ENCODE measurements at regions not wholly inside any gene's neighbourhood (a gene's known extent, or its start where the extent isn't known, plus 50 kb on each side); places are given as distances from the start of the nearest gene placed in this dataset.
A peak's percentile ranks its signal among the peaks of the same experiment; 100 is the strongest.

DNA sequence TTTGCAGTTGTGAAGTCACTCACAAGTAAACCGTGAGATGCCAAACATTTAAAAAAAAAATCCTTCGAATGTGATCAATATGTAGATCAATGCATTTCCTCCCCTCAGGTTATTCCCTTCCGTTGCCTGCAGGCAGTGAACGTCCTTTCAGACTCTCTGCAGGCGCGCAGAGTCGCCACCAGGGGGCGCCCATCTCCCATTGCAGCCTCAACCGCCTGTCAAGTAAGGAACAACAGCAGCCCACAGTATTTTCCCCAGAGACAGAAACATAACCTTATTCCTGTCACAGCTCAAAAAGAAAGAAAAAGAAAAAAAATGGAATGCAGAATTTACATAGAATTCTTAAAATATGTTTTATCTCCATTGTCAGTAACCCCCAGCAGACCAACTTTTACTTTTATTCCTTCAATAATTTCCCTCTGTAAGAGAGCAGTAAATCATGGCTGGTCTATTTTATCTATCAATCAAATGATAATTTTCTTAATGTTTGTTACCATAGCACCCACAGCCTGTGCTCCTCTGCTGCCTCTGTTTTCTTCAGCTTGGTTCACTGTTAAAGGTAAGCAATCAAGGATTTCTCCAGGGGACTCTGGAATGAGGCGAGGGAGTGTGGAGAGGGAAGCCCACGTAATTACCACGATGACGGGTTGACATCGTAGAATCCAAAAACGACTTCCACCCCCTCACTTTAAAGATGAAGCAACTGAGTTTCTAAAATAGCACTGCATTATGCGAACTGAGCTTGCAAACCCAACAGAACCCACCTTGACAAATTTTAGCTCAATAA lies 637.6 kb upstream of the ARGLU1 start:
- Histone ChIP-seq H2BK12ac (ENCODE audit: low read length in 2 of 2) (no peak overlapping the region), H3K9me3 (ENCODE audit: control insufficient read depth, low read length) (no peaks in the 10 kb centered on the region), H3K27me3 (ENCODE audit: control insufficient read depth in 1 of 2, insufficient read depth in 1 of 2, low read length in 2 of 2) (no peaks in the 10 kb centered on the region), H4K8ac (ENCODE audit: low read length) (no peak overlapping the region), H4K91ac (ENCODE audit: low read length) (no peak overlapping the region), H3K23ac (ENCODE audit: low read length in 2 of 2) (no peak overlapping the region), H3K9ac (ENCODE audit: low read length) (no peak overlapping the region), H2BK120ac (ENCODE audit: low read depth, low read length) (no peak overlapping the region), H2BK15ac (ENCODE audit: low read depth, poor library complexity, severe bottlenecking) (no peak overlapping the region), H3K27ac (ENCODE audit: low read length, poor library complexity, severe bottlenecking) (no peak overlapping the region), H3K79me1 (replicated peaks; ENCODE audit: low read length, poor library complexity, severe bottlenecking) (peaks cover 31% of the 10 kb centered on the region), H3K14ac (ENCODE audit: low read length in 2 of 2) (no peak overlapping the region), H3K4me3 (ENCODE audit: insufficient read depth in 1 of 2, low read depth in 1 of 2, low read length in 2 of 2) (no peak overlapping the region), H2AK5ac (ENCODE audit: low read length, severe bottlenecking) (peak overlapping the region; percentile 4), H2AFZ (ENCODE audit: low read depth, low read length) (no peak overlapping the region), H3K36me3 (ENCODE audit: control insufficient read depth in 1 of 2, insufficient read depth in 2 of 2, low read depth in 1 of 2, low read length in 2 of 2) (peaks cover 0 to 8% of the 10 kb centered on the region in 2 experiments), H3K4ac (ENCODE audit: low read depth in 1 of 2, low read length in 2 of 2) (no peak overlapping the region), H2BK5ac (ENCODE audit: low read depth, low read length, poor library complexity, severe bottlenecking) (no peak overlapping the region), H3K4me1 (ENCODE audit: control insufficient read depth, insufficient read depth, low read depth, low read length) (peaks cover 2% of the 10 kb centered on the region), H3K4me2 (ENCODE audit: low read length, poor library complexity, severe bottlenecking) (no peak overlapping the region), H3K18ac (ENCODE audit: low read depth in 1 of 2, low read length in 2 of 2) (peak overlapping the region in 1 of 2 experiments; percentile 12)
- 38% methylated on average over 14 of the region's 16 CpGs for WGBS
- peak; percentile 73 for DNase-seq

DNA sequence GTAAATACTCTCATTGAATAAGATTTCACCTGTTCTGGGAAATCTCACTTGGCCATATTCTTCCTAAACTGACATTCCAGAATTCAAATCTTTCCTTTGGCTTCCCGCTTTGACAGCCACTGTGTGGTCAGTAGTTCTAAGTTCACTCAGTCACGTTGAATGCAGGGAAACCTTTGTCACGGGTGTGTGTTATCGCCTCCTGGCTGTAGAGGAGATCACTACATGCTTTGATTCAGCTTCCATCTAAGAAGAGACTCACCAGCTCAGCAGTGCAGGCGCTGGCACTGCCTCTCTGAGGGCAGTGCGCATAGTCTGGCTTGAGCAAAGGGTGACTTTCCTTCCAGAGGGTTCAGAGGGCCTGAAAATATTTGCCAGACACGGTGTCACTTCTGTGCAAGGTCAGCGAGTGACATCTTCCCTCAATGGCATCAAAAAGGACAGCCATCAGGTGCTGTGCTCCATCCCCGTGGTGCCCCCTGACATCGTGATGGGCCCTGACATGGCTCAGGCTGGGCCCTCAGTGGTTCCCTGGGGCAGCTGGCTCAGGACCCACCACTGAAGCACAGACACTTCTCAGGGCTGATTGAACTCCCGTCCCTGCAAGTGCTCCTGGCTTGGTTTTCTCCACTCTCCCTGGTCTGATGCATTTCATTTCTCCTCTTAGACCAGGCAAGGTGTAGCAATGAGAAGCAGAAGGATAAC lies 635.4 kb upstream of the ARGLU1 start:
- Histone ChIP-seq H2BK12ac (ENCODE audit: low read length in 2 of 2) (no peak overlapping the region), H2BK15ac (ENCODE audit: low read depth, poor library complexity, severe bottlenecking) (no peak overlapping the region), H3K4me3 (ENCODE audit: insufficient read depth in 1 of 2, low read depth in 1 of 2, low read length in 2 of 2) (no peak overlapping the region), H3K4me2 (ENCODE audit: low read length, poor library complexity, severe bottlenecking) (no peak overlapping the region), H3K27ac (ENCODE audit: low read length, poor library complexity, severe bottlenecking) (no peak overlapping the region), H2BK120ac (ENCODE audit: low read depth, low read length) (no peak overlapping the region), H3K9me3 (ENCODE audit: control insufficient read depth, low read length) (no peaks in the 10 kb centered on the region), H3K79me1 (replicated peaks; ENCODE audit: low read length, poor library complexity, severe bottlenecking) (peaks cover 37% of the 10 kb centered on the region), H3K4ac (ENCODE audit: low read depth in 1 of 2, low read length in 2 of 2) (peak overlapping the region in 1 of 2 experiments; percentile 26), H3K14ac (ENCODE audit: low read length in 2 of 2) (peak overlapping the region in 1 of 2 experiments; percentile 68), H2AFZ (ENCODE audit: low read depth, low read length) (no peak overlapping the region), H4K8ac (ENCODE audit: low read length) (peak overlapping the region; percentile 52), H4K91ac (ENCODE audit: low read length) (peak overlapping the region; percentile 2), H3K23ac (ENCODE audit: low read length in 2 of 2) (no peak overlapping the region), H3K4me1 (ENCODE audit: control insufficient read depth, insufficient read depth, low read depth, low read length) (peaks cover 4% of the 10 kb centered on the region), H2AK5ac (ENCODE audit: low read length, severe bottlenecking) (peak overlapping the region; percentile 27), H3K27me3 (ENCODE audit: control insufficient read depth in 1 of 2, insufficient read depth in 1 of 2, low read length in 2 of 2) (no peaks in the 10 kb centered on the region), H3K36me3 (ENCODE audit: control insufficient read depth in 1 of 2, insufficient read depth in 2 of 2, low read depth in 1 of 2, low read length in 2 of 2) (peaks cover 0 to 16% of the 10 kb centered on the region in 2 experiments), H3K9ac (ENCODE audit: low read length) (no peak overlapping the region), H2BK5ac (ENCODE audit: low read depth, low read length, poor library complexity, severe bottlenecking) (no peak overlapping the region), H3K18ac (ENCODE audit: low read depth in 1 of 2, low read length in 2 of 2) (peak overlapping the region; percentile 28 to 29)
- WGBS = 67% methylated on average over 11 of the region's 11 CpGs
- DNase-seq = peak; percentile 37

DNA sequence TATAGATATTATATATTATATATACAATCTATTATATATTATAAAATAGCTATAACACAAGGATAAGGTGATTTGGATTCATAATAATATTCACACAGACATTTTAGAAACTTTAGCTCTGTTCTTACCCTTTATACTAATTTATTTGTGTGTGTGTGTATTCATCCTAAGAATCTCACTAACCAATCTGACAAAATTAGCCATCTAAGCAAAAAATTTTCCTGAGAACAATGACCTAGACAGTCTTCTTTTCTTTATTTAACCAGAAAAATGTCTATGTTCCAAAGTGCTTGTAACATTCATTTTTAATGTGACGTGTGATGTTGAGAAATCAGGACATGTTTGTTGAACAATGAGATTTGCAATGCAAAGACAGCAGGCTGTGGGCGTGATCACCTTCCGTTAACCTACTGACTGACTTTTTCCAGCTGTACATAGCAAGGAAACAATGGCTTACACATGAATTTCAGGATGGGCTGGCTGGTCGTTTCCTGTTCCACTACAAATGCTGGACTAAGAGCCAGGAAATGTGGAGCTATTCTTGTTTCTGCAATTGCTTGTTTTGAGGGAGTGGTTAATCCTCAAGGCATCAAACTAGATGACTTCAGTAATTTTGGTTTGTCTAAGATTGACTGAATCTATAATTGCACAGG lies 634.6 kb upstream of the ARGLU1 start:
- H3K23ac ChIP-seq (ENCODE audit: low read length in 2 of 2) = no peak overlapping the region
- no peak overlapping the region for H2BK12ac ChIP-seq (ENCODE audit: low read length in 2 of 2)

DNA sequence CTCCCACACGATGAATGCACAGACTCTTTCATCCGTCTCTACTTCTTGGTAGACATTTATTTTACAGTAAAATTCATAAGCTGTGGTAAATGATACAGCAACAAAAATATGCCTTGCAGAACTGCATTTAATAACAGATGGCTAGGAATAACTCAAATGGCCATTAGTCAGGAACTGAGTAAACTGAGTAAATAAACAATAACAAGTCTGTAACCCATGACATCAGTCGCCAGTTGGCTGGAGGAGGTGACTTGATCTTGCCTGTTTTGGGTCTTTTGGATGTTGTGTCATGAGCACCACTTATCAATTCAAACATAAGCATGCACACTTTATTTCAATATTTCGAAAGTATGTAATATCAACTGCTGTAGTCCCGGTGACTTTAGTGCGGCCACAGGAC lies 632.6 kb upstream of the ARGLU1 start:
- H3K9ac ChIP-seq (ENCODE audit: low read length) = no peak overlapping the region
- H2BK12ac ChIP-seq (ENCODE audit: low read length in 2 of 2) = no peak overlapping the region
- H2AFZ ChIP-seq (ENCODE audit: low read depth, low read length) = no peak overlapping the region
- peak overlapping the region; percentile 35 for H2AK5ac ChIP-seq (ENCODE audit: low read length, severe bottlenecking)
- peaks cover 6% of the 10 kb centered on the region for H3K4me1 ChIP-seq (ENCODE audit: control insufficient read depth, insufficient read depth, low read depth, low read length)
- H3K9me3 ChIP-seq (ENCODE audit: control insufficient read depth, low read length) = no peaks in the 10 kb centered on the region
- H3K36me3 ChIP-seq (ENCODE audit: control insufficient read depth in 1 of 2, insufficient read depth in 2 of 2, low read depth in 1 of 2, low read length in 2 of 2) = peaks cover 0 to 16% of the 10 kb centered on the region in 2 experiments
- H3K23ac ChIP-seq (ENCODE audit: low read length in 2 of 2) = no peak overlapping the region
- H3K27ac ChIP-seq (ENCODE audit: low read length, poor library complexity, severe bottlenecking) = no peak overlapping the region
- H3K79me1 ChIP-seq (replicated peaks; ENCODE audit: low read length, poor library complexity, severe bottlenecking) = peaks cover 30% of the 10 kb centered on the region
- H4K91ac ChIP-seq (ENCODE audit: low read length) = no peak overlapping the region
- no peak overlapping the region for H2BK5ac ChIP-seq (ENCODE audit: low read depth, low read length, poor library complexity, severe bottlenecking)
- peak; percentile 60 for DNase-seq
- H2BK15ac ChIP-seq (ENCODE audit: low read depth, poor library complexity, severe bottlenecking) = no peak overlapping the region
- H3K4me2 ChIP-seq (ENCODE audit: low read length, poor library complexity, severe bottlenecking) = no peak overlapping the region
- no peak overlapping the region for H2BK120ac ChIP-seq (ENCODE audit: low read depth, low read length)
- WGBS = 90% methylated on average over 4 of the region's 6 CpGs
- H3K18ac ChIP-seq (ENCODE audit: low read depth in 1 of 2, low read length in 2 of 2) = no peak overlapping the region
- H4K8ac ChIP-seq (ENCODE audit: low read length) = no peak overlapping the region
- H3K14ac ChIP-seq (ENCODE audit: low read length in 2 of 2) = peak overlapping the region in 1 of 2 experiments; percentile 39
- H3K4ac ChIP-seq (ENCODE audit: low read depth in 1 of 2, low read length in 2 of 2) = peak overlapping the region in 1 of 2 experiments; percentile 21
- H3K27me3 ChIP-seq (ENCODE audit: control insufficient read depth in 1 of 2, insufficient read depth in 1 of 2, low read length in 2 of 2) = no peaks in the 10 kb centered on the region
- no peak overlapping the region for H3K4me3 ChIP-seq (ENCODE audit: insufficient read depth in 1 of 2, low read depth in 1 of 2, low read length in 2 of 2)

More for the DNA sequence above, 634.6 kb upstream of the ARGLU1 start:
- Histone ChIP-seq H2BK5ac (ENCODE audit: low read depth, low read length, poor library complexity, severe bottlenecking) (no peak overlapping the region), H3K9ac (ENCODE audit: low read length) (no peak overlapping the region), H3K4ac (ENCODE audit: low read depth in 1 of 2, low read length in 2 of 2) (no peak overlapping the region), H2AFZ (ENCODE audit: low read depth, low read length) (no peak overlapping the region), H3K27ac (ENCODE audit: low read length, poor library complexity, severe bottlenecking) (no peak overlapping the region), H4K8ac (ENCODE audit: low read length) (no peak overlapping the region), H3K4me1 (ENCODE audit: control insufficient read depth, insufficient read depth, low read depth, low read length) (peaks cover 4% of the 10 kb centered on the region), H2BK15ac (ENCODE audit: low read depth, poor library complexity, severe bottlenecking) (no peak overlapping the region), H3K18ac (ENCODE audit: low read depth in 1 of 2, low read length in 2 of 2) (no peak overlapping the region), H3K14ac (ENCODE audit: low read length in 2 of 2) (no peak overlapping the region), H2BK120ac (ENCODE audit: low read depth, low read length) (no peak overlapping the region), H4K91ac (ENCODE audit: low read length) (no peak overlapping the region), H2AK5ac (ENCODE audit: low read length, severe bottlenecking) (peak overlapping the region; percentile 67), H3K27me3 (ENCODE audit: control insufficient read depth in 1 of 2, insufficient read depth in 1 of 2, low read length in 2 of 2) (no peaks in the 10 kb centered on the region), H3K36me3 (ENCODE audit: control insufficient read depth in 1 of 2, insufficient read depth in 2 of 2, low read depth in 1 of 2, low read length in 2 of 2) (peaks cover 0 to 16% of the 10 kb centered on the region in 2 experiments), H3K9me3 (ENCODE audit: control insufficient read depth, low read length) (no peaks in the 10 kb centered on the region), H3K4me2 (ENCODE audit: low read length, poor library complexity, severe bottlenecking) (no peak overlapping the region), H3K79me1 (replicated peaks; ENCODE audit: low read length, poor library complexity, severe bottlenecking) (peaks cover 32% of the 10 kb centered on the region), H3K4me3 (ENCODE audit: insufficient read depth in 1 of 2, low read depth in 1 of 2, low read length in 2 of 2) (no peak overlapping the region)
- DNase-seq = peak; percentile 79
- 56% methylated on average over 4 of the region's 4 CpGs for WGBS

Measured in mesenchymal stem cell (in vitro differentiated cells and primary cell).